ENCODE measurements at regions not wholly inside any gene's neighbourhood (a gene's known extent, or its start where the extent isn't known, plus 50 kb on each side); places are given as distances from the start of the nearest gene placed in this dataset.

DNA sequence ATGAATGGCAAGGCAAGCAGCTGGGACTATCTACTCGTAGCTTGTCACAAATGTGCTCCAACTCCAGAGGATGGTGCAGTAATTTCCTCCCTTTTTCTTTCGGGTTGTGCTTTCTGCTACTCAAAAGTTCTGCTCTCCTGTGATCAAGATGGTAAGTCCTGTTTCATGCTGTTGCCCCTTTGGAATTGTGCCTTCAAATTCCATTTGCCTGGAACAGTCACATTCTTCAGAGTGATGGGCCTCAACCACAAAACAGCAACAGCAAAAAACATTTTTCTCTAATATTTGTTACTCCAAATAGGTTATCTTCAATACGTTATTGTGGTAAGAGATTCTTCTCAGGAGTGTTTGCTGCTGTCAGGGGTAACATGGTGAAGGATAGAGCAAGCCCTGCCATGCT lies 209.3 kb downstream of the PALM2AKAP2 start:
- TF ChIP-seq, protein P1, sequence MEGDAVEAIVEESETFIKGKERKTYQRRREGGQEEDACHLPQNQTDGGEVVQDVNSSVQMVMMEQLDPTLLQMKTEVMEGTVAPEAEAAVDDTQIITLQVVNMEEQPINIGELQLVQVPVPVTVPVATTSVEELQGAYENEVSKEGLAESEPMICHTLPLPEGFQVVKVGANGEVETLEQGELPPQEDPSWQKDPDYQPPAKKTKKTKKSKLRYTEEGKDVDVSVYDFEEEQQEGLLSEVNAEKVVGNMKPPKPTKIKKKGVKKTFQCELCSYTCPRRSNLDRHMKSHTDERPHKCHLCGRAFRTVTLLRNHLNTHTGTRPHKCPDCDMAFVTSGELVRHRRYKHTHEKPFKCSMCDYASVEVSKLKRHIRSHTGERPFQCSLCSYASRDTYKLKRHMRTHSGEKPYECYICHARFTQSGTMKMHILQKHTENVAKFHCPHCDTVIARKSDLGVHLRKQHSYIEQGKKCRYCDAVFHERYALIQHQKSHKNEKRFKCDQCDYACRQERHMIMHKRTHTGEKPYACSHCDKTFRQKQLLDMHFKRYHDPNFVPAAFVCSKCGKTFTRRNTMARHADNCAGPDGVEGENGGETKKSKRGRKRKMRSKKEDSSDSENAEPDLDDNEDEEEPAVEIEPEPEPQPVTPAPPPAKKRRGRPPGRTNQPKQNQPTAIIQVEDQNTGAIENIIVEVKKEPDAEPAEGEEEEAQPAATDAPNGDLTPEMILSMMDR (IDR thresholded peaks at IDR 0.05; ENCODE audit: low read depth, low read length, missing control alignments) = no peak

DNA sequence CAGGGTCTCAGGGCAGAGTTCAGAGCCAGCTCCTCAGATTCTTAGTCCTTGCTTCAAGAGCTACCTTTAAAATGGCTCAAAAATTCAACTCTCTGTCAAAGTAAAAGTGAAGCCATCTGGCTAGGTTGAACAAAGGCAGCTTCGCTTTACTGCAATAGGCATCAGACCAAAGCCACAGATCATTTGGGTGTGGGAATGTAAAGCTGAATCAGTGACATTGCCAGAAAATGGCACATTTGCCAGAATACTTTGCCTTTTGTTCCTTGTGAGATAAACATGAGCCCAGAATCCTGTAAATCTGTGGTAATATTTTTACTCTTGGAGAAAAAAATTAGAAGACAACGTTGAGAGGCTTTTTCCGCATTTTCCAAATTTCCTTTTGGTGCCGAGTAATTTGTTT lies 210.5 kb downstream of the PALM2AKAP2 start:
- TF ChIP-seq, protein P1 (IDR thresholded peaks at IDR 0.05; ENCODE audit: low read depth, low read length, missing control alignments) = no peak
- H3K4me3 ChIP-seq (ENCODE audit: low read depth, low read length) = no peak overlapping the region
- in situ Hi-C loops (cut with HindIII; ENCODE audit: low sequenced_read_pairs) = no loop called here
- peak; percentile 49 for DNase-seq (ENCODE audit: low read depth)

More for the DNA sequence above, 209.3 kb downstream of the PALM2AKAP2 start:
- no peak for DNase-seq (ENCODE audit: low read depth)
- H3K4me3 ChIP-seq (ENCODE audit: low read depth, low read length) = no peak overlapping the region
- in situ Hi-C loops (cut with HindIII; ENCODE audit: low sequenced_read_pairs) = no loop called here

DNA sequence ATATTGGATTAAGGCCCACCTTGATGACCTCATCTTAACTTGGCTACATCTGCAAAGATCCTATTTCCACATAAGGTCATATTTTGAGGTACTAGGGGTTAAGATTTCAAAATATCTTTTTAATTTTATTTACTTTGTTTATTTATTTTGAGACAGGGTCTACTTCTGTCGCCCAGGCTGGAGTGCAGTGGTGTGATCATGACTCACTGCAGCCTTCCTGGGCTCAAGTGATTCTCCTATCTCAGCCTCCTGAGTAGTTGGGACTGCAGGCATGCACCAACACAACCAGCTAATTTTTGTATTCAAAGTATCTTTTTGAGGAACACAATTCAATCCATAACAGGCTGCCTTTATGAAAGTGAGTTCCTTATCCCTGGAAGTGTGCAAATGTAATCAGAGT lies 212.3 kb downstream of the PALM2AKAP2 start:
- DNase-seq (ENCODE audit: low read depth) = no peak
- in situ Hi-C loops (cut with HindIII; ENCODE audit: low sequenced_read_pairs) = no loop called here
- TF ChIP-seq, protein P1 (IDR thresholded peaks at IDR 0.05; ENCODE audit: low read depth, low read length, missing control alignments) = no peak
- H3K4me3 ChIP-seq (ENCODE audit: low read depth, low read length) = no peak overlapping the region

DNA sequence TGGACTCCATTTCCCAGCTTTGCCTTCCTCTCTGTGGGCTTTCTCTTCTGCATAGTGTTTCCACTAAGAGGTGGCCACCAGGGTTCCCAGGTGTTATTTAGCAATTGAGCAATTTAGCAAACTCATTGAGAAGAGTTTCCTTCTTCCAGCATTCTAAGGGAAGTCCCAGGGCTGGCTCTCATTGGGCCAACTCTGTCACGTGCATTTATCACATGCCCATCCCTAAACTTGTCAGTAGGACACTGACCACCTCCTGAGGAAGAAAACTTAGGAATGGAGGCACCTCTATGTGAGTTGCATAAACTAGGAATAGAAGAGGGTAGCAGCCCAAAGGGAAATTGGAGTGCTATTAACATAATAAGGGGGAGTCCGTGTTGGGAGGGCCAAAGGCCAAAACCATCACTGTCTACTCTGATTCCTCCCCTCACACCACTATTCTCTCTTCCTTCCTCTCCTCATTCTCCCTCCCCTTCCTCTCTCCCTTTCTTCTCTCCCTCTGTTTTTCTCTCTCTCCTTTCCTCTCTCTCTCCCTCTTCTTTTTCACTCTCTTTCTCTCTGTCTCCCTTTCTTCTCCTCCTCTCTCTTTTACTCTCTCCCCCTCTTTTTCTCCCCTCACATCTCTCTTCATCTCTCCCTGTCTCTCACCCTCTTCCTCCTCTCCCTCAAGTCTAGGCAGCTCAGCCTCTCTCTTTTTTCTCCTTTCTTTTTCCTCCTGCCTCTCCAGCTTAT lies 213.4 kb downstream of the PALM2AKAP2 start:
- in situ Hi-C loops (cut with HindIII; ENCODE audit: low sequenced_read_pairs) = no loop called here
- no peak for DNase-seq (ENCODE audit: low read depth)
- no peak overlapping the region for H3K4me3 ChIP-seq (ENCODE audit: low read depth, low read length)
- TF ChIP-seq, protein P1 (IDR thresholded peaks at IDR 0.05; ENCODE audit: low read depth, low read length, missing control alignments) = no peak

DNA sequence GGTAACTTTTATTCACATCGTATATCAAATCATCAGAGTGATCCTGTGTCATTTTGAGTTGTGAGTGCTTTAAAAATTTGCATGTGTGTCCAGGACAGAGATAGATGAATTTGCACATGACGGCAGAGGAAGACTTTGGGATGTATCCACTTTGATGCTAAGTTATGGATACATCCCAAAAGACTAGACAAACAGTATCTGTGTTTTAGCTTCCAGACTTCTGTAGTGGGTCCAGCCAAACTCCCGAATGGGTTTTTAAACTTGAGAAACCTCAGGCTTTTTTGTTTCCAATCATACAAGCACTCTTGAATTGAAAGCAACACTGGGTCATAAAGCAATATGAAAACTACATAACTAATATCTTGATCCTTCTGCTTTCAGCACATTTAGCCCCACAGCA lies 213.8 kb downstream of the C9orf152 start:
- TF ChIP-seq, protein P1 (IDR thresholded peaks at IDR 0.05; ENCODE audit: low read depth, low read length, missing control alignments) = no peak
- H3K4me3 ChIP-seq (ENCODE audit: low read depth, low read length) = no peak overlapping the region
- in situ Hi-C loops (cut with HindIII; ENCODE audit: low sequenced_read_pairs) = no loop called here
- no peak for DNase-seq (ENCODE audit: low read depth)

DNA sequence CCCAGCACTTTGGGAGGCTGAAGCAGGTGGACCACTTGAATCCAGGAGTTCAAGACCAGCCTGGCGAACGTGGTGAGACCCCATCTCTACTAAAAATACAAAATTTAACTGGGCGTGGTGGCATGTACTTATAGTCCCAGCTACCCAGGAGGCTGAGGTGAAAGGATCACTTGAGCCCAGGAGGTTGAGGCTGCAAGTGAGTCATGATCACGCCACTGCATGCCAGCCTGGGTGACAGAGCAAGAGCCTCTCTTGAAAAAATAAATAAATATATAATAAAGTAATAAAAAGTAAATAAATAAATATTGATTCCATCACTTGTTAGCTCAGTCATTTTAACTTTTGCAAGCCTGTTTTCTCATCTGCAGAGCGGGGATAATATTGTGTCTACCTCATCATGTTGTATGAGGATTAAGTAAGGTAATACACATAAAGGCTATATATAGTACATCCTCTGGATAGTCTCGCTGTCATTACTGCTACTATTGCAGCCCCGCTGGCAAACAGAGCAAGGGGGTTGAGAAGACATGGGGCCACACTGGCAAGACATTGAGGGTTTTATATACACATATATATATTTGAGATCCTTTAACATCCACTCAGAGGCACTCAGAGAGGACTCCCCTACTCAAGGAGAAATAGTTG lies 210.9 kb downstream of the C9orf152 start:
- no peak for DNase-seq (ENCODE audit: low read depth)
- in situ Hi-C loops (cut with HindIII; ENCODE audit: low sequenced_read_pairs) = no loop called here
- TF ChIP-seq, protein P1 (IDR thresholded peaks at IDR 0.05; ENCODE audit: low read depth, low read length, missing control alignments) = no peak
- H3K4me3 ChIP-seq (ENCODE audit: low read depth, low read length) = no peak overlapping the region

Measured in astrocyte of the cerebellum (primary cell).